HUDEP-2 (cell line): ENCODE measurements at regions not wholly inside any gene's neighbourhood (a gene's known extent, or its start where the extent isn't known, plus 50 kb on each side); places are given as distances from the start of the nearest gene placed in this dataset.
"Not testable (repeated sequence)": the region's sequence is repeated elsewhere in the genome, so short reads cannot be mapped to it uniquely, and the experiment has no call there.

Experiments used
- DNase-seq, 76 experiments: peaks; one replicate each; lab custom pipeline; 2025; ENCODE audit not compliant: unreplicated experiment in 76 of 76; lab: John Stamatoyannopoulos, UW

GRCh38 chr12:33514893-33515292, 75.3 kb upstream of the SYT10 start:
- peak in 3 of 76 experiments; percentile 0 to 4 (median 0) for DNase-seq

GRCh38 chr12:33519566-33519965, 79.9 kb upstream of the SYT10 start:
- DNase-seq = no peak

GRCh38 chr12:33520505-33521302, 81.1 kb upstream of the SYT10 start:
- not testable (repeated sequence) for DNase-seq

- DNase-seq = no peak
These were observed 89.4 kb upstream of the SYT10 start for GRCh38 chr12:33529031-33529430.

GRCh38 chr12:33529810-33530209, 90.2 kb upstream of the SYT10 start:
- no peak for DNase-seq

- DNase-seq = no peak
These were observed 91.6 kb upstream of the SYT10 start for GRCh38 chr12:33531261-33531660.

- no peak for DNase-seq
These were observed 93.9 kb upstream of the SYT10 start for GRCh38 chr12:33533527-33533926.

GRCh38 chr12:33536431-33536830, 96.8 kb upstream of the SYT10 start:
- DNase-seq = no peak

GRCh38 chr12:33546004-33546403, 106.4 kb upstream of the SYT10 start:
- DNase-seq = no peak

GRCh38 chr12:33547084-33547483, 107.5 kb upstream of the SYT10 start:
- no peak for DNase-seq

- not testable (repeated sequence) for DNase-seq
These were observed 110.6 kb upstream of the SYT10 start for GRCh38 chr12:33550214-33550613.

GRCh38 chr12:33551006-33551405, 111.4 kb upstream of the SYT10 start:
- no peak for DNase-seq

GRCh38 chr12:33555128-33555527, 115.5 kb upstream of the SYT10 start:
- DNase-seq = no peak

- no peak for DNase-seq
These were observed 121.1 kb upstream of the SYT10 start for GRCh38 chr12:33560653-33561208.

GRCh38 chr12:33562401-33562800, 122.8 kb upstream of the SYT10 start:
- DNase-seq = no peak

- DNase-seq = no peak
These were observed 126.8 kb upstream of the SYT10 start for GRCh38 chr12:33566403-33566802.

- no peak for DNase-seq
These were observed 135.7 kb upstream of the SYT10 start for GRCh38 chr12:33575346-33575745.

- DNase-seq = no peak
These were observed 142.0 kb upstream of the SYT10 start for GRCh38 chr12:33581613-33582122.

GRCh38 chr12:33586576-33586975, 147.0 kb upstream of the SYT10 start:
- DNase-seq = no peak

GRCh38 chr12:33587354-33587753, 147.7 kb upstream of the SYT10 start:
- DNase-seq = no peak

- DNase-seq = peak in 71 of 76 experiments; percentile 4 to 98 (median 57)
These were observed 148.4 kb upstream of the SYT10 start for GRCh38 chr12:33587784-33588712.
